ENCODE measurements at regions not wholly inside any gene's neighbourhood (a gene's known extent, or its start where the extent isn't known, plus 50 kb on each side); places are given as distances from the start of the nearest gene placed in this dataset.

DNA sequence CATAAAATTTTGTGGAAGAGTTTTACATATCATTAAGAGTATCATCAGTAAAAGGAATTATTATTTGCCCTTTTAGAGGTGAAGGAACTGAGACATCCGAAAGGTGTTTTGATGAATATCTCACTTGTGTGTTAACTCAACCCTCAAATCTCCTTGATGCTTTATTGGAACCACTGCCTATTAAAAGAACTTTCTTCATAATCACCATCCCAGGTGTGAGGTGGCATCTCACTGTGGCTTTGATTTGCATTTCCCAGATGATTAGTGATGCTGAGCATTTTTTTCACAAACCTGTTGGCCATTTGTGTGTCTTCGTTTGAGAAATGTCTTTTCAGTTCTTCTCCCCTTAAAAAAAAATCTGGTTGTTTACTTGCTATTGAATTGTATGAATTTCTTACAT is 134.0 kb upstream of the SYN3 start:
- H2AFZ ChIP-seq (ENCODE audit: control insufficient read depth, low read depth, low read length) = no peak overlapping the region
- intact Hi-C loops (cut with micrococcal nuclease; ENCODE audit: unreplicated experiment) (no loop called here), in situ Hi-C loops (cut with MboI) (no loop called here)
- FAIRE-seq (peak; percentile 52), ATAC-seq (no peak), DNase-seq (ENCODE audit: low read depth, low spot score) (no peak)
- ChIA-PET CTCF (interaction anchor here (1.1 kb wide), 1 partner anchor 17 kb away, joined by 3 read pairs; no protein-coding TSS in a partner anchor), RAD21 (ENCODE audit: unreplicated experiment) (no interaction called here), SMC1A (ENCODE audit: uncharacterized antibody, unreplicated experiment) (interaction anchor here (1.1 kb wide), 1 partner anchor 81 kb away, joined by 5 read pairs; no protein-coding TSS in a partner anchor), POLR2A (no interaction called here)
- H3K4me3 ChIP-seq = no peak overlapping the region
- H3K9ac ChIP-seq (ENCODE audit: control insufficient read depth, insufficient read depth, low read length) = no peak overlapping the region
- H4K20me1 ChIP-seq (ENCODE audit: control insufficient read depth, insufficient read depth) = no peaks in the 10 kb centered on the region
- WGBS (ENCODE audit: insufficient coverage, insufficient replicate concordance, low lambda C conversion rate, missing lambda C conversion rate) = 0% methylated on average over 2 of the region's 2 CpGs
- H3K4me2 ChIP-seq (ENCODE audit: control insufficient read depth, insufficient read depth) = no peak overlapping the region
- H3K9me3 ChIP-seq (replicated peaks; ENCODE audit: control insufficient read depth, insufficient read depth, low read length) = no peaks in the 10 kb centered on the region; the same call in 2 of the 3 replicates
- no peaks in the 10 kb centered on the region for H3K79me2 ChIP-seq (ENCODE audit: control insufficient read depth, insufficient read depth, low read length)
- no peak overlapping the region for H3K27ac ChIP-seq (ENCODE audit: control insufficient read depth, insufficient read depth)
- no peaks in the 10 kb centered on the region for H3K27me3 ChIP-seq (replicated peaks in 1 of 2; ENCODE audit: control insufficient read depth in 2 of 2, insufficient read depth in 2 of 2, low read length in 1 of 2)
- H3K4me1 ChIP-seq (ENCODE audit: control insufficient read depth, insufficient read depth, low read length) = no peaks in the 10 kb centered on the region
- H3K36me3 ChIP-seq (ENCODE audit: control insufficient read depth in 2 of 2, insufficient read depth in 2 of 2, low read length in 1 of 2) = no peaks in the 10 kb centered on the region
- no TSS peak for BruUV-seq (replicated peaks)
- TF ChIP-seq IKZF2 (IDR thresholded peaks at IDR 0.05) (no peak), MEF2B (IDR thresholded peaks at IDR 0.05; ENCODE audit: partially characterized antibody, poor library complexity, severe bottlenecking) (no peak), ZNF384 (IDR thresholded peaks at IDR 0.05; ENCODE audit: borderline replicate concordance, low read depth, low read length) (no peak), ETV6 (conservative IDR thresholded peaks at IDR 0.05 in 1 of 2, IDR thresholded peaks at IDR 0.05 in 1 of 2; ENCODE audit: borderline replicate concordance in 1 of 2, low read depth in 1 of 2) (no peak), SMARCA5 (IDR thresholded peaks at IDR 0.05) (no peak), BMI1 (IDR thresholded peaks at IDR 0.05; ENCODE audit: borderline replicate concordance) (no peak), TCF12 (IDR thresholded peaks at IDR 0.05; ENCODE audit: low read depth, low read length) (no peak), MEF2A (IDR thresholded peaks at IDR 0.05; ENCODE audit: insufficient read depth, low read depth, low read length) (no peak), BHLHE40 (IDR thresholded peaks at IDR 0.05; ENCODE audit: borderline replicate concordance in 1 of 2, low read depth in 2 of 2, low read length in 1 of 2) (no peak), HDAC2 (IDR thresholded peaks at IDR 0.05) (no peak), SRF (IDR thresholded peaks at IDR 0.05; ENCODE audit: low read depth in 2 of 2, low read length in 2 of 2) (no peak), RAD21 (IDR thresholded peaks at IDR 0.05; ENCODE audit: insufficient read depth, low read depth, low read length) (no peak)
- TF ChIP-seq, protein P1, sequence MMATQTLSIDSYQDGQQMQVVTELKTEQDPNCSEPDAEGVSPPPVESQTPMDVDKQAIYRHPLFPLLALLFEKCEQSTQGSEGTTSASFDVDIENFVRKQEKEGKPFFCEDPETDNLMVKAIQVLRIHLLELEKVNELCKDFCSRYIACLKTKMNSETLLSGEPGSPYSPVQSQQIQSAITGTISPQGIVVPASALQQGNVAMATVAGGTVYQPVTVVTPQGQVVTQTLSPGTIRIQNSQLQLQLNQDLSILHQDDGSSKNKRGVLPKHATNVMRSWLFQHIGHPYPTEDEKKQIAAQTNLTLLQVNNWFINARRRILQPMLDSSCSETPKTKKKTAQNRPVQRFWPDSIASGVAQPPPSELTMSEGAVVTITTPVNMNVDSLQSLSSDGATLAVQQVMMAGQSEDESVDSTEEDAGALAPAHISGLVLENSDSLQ (IDR thresholded peaks at IDR 0.05) = no peak
- TF ChIP-seq, protein P2, sequence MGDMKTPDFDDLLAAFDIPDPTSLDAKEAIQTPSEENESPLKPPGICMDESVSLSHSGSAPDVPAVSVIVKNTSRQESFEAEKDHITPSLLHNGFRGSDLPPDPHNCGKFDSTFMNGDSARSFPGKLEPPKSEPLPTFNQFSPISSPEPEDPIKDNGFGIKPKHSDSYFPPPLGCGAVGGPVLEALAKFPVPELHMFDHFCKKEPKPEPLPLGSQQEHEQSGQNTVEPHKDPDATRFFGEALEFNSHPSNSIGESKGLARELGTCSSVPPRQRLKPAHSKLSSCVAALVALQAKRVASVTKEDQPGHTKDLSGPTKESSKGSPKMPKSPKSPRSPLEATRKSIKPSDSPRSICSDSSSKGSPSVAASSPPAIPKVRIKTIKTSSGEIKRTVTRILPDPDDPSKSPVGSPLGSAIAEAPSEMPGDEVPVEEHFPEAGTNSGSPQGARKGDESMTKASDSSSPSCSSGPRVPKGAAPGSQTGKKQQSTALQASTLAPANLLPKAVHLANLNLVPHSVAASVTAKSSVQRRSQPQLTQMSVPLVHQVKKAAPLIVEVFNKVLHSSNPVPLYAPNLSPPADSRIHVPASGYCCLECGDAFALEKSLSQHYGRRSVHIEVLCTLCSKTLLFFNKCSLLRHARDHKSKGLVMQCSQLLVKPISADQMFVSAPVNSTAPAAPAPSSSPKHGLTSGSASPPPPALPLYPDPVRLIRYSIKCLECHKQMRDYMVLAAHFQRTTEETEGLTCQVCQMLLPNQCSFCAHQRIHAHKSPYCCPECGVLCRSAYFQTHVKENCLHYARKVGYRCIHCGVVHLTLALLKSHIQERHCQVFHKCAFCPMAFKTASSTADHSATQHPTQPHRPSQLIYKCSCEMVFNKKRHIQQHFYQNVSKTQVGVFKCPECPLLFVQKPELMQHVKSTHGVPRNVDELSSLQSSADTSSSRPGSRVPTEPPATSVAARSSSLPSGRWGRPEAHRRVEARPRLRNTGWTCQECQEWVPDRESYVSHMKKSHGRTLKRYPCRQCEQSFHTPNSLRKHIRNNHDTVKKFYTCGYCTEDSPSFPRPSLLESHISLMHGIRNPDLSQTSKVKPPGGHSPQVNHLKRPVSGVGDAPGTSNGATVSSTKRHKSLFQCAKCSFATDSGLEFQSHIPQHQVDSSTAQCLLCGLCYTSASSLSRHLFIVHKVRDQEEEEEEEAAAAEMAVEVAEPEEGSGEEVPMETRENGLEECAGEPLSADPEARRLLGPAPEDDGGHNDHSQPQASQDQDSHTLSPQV (IDR thresholded peaks at IDR 0.05) = no peak
- TF ChIP-seq, protein P3, sequence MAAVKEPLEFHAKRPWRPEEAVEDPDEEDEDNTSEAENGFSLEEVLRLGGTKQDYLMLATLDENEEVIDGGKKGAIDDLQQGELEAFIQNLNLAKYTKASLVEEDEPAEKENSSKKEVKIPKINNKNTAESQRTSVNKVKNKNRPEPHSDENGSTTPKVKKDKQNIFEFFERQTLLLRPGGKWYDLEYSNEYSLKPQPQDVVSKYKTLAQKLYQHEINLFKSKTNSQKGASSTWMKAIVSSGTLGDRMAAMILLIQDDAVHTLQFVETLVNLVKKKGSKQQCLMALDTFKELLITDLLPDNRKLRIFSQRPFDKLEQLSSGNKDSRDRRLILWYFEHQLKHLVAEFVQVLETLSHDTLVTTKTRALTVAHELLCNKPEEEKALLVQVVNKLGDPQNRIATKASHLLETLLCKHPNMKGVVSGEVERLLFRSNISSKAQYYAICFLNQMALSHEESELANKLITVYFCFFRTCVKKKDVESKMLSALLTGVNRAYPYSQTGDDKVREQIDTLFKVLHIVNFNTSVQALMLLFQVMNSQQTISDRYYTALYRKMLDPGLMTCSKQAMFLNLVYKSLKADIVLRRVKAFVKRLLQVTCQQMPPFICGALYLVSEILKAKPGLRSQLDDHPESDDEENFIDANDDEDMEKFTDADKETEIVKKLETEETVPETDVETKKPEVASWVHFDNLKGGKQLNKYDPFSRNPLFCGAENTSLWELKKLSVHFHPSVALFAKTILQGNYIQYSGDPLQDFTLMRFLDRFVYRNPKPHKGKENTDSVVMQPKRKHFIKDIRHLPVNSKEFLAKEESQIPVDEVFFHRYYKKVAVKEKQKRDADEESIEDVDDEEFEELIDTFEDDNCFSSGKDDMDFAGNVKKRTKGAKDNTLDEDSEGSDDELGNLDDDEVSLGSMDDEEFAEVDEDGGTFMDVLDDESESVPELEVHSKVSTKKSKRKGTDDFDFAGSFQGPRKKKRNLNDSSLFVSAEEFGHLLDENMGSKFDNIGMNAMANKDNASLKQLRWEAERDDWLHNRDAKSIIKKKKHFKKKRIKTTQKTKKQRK (IDR thresholded peaks at IDR 0.05; ENCODE audit: low read depth, low read length) = no peak
